ENCODE measurements at regions not wholly inside any gene's neighbourhood (a gene's known extent, or its start where the extent isn't known, plus 50 kb on each side); places are given as distances from the start of the nearest gene placed in this dataset.

GRCh38 chr6:74074645-74075044 is 378.6 kb downstream of the CD109 start:
- TF ChIP-seq CTCF (conservative IDR thresholded peaks at IDR 0.05; ENCODE audit: low read depth in 2 of 2) = no peak
- TF ChIP-seq REST (IDR thresholded peaks at IDR 0.05; ENCODE audit: unreplicated experiment) = no peak

Measured in GM23338 (cell line).